SK-N-SH (cell line): ENCODE measurements at regions not wholly inside any gene's neighbourhood (a gene's known extent, or its start where the extent isn't known, plus 50 kb on each side); places are given as distances from the start of the nearest gene placed in this dataset.

Experiments
- CTCF ChIA-PET: fragments of 300-600, 350-600 bp; formaldehyde crosslinking; extraction: SDS; loops from one replicate; lab custom pipeline; 2021; lab: Yijun Ruan, JAX
- POLR2A ChIA-PET: fragments of 350-600 bp; sonication (Branson Sonifier 250); formaldehyde crosslinking; extraction: SDS; loops from one replicate; lab custom pipeline; 2020; ENCODE audit warnings: antibody characterized with exemption, inconsistent platforms; lab: Yijun Ruan, JAX
- DNase-seq: peaks from one replicate; pipeline ENCODE4 v3.0.0; 2012
- H2AFZ ChIP-seq: fragments of 200-600 bp; sonication (generic); 2 replicates; pipeline ENCODE4 v1.8.1; 2016; ENCODE audit warnings: antibody characterized with exemption, mild to moderate bottlenecking, low read depth
- H3F3A ChIP-seq: fragments of 200-600 bp; sonication (generic); replicated peaks from 2 replicates; pipeline ENCODE3; 2016; ENCODE audit warnings: antibody characterized with exemption, mild to moderate bottlenecking; ENCODE audit not compliant: insufficient read depth
- H3K27ac ChIP-seq, 2 experiments: fragments of 200-500 bp in 1 of 2; fragments of 200-600 bp in 1 of 2; sonication (Bioruptor generic) in 1 of 2; sonication (generic), shearing (Covaris generic) in 1 of 2; 2 replicates each; pipeline versions ENCODE4 v1.5.1 to v1.6.1; 2014 to 2016; ENCODE audit warnings: low read depth in 2 of 2, inconsistent platforms in 1 of 2, low read length in 1 of 2, mild to moderate bottlenecking in 1 of 2, mixed read lengths in 1 of 2
- H3K27me3 ChIP-seq: fragments of 200-600 bp; sonication (generic), shearing (Covaris generic); 2 replicates; pipeline ENCODE4 v1.6.1; 2016; ENCODE audit warnings: mixed run types; ENCODE audit not compliant: insufficient read depth
- H3K36me3 ChIP-seq, 2 experiments: fragments of 200-500 bp in 1 of 2; fragments of 200-600 bp in 1 of 2; sonication (Bioruptor generic) in 1 of 2; sonication (generic) in 1 of 2; replicated peaks in 1 of 2; 2 replicates each; pipeline versions ENCODE3 to v1.5.1; 2014 to 2016; ENCODE audit warnings: low read length in 1 of 2, mild to moderate bottlenecking in 1 of 2; ENCODE audit not compliant: insufficient read depth in 2 of 2, control insufficient read depth in 1 of 2
- H3K4me1 ChIP-seq, 2 experiments: fragments of 200-500 bp in 1 of 2; fragments of 200-600 bp in 1 of 2; sonication (Bioruptor generic) in 1 of 2; sonication (generic), shearing (Covaris generic) in 1 of 2; 2 replicates each; pipeline versions ENCODE4 v1.5.1 to v1.6.1; 2014 to 2016; ENCODE audit warnings: low read depth in 1 of 2, low read length in 1 of 2, mixed run types in 1 of 2; ENCODE audit not compliant: insufficient read depth in 2 of 2, control insufficient read depth in 1 of 2
- H3K4me2 ChIP-seq: fragments of 200-600 bp; sonication (generic), shearing (Covaris generic); 2 replicates; pipeline ENCODE4 v1.6.1; 2017; ENCODE audit warnings: mixed run types
- H3K4me3 ChIP-seq, 2 experiments: fragments of 200-500 bp in 1 of 2; fragments of 200-600 bp in 1 of 2; sonication (Bioruptor generic) in 1 of 2; sonication (generic), shearing (Covaris generic) in 1 of 2; 2 replicates each; pipeline versions ENCODE4 v1.5.1 to v1.8.1; 2014 to 2016; ENCODE audit warnings: low read depth in 2 of 2, inconsistent platforms in 1 of 2, low read length in 1 of 2, mild to moderate bottlenecking in 1 of 2, mixed read lengths in 1 of 2, moderate library complexity in 1 of 2
- H3K79me2 ChIP-seq: fragments of 200-600 bp; sonication (generic); 2 replicates; pipeline ENCODE4 v1.8.1; 2017; ENCODE audit warnings: mild to moderate bottlenecking; ENCODE audit not compliant: insufficient read depth
- H3K9ac ChIP-seq: fragments of 200-600 bp; sonication (generic); 2 replicates; pipeline ENCODE4 v1.6.1; 2017; ENCODE audit warnings: mixed run types
- H3K9me2 ChIP-seq: fragments of 200-600 bp; sonication (generic); 2 replicates; pipeline ENCODE4 v1.6.1; 2017; ENCODE audit warnings: mixed run types
- H3K9me3 ChIP-seq: fragments of 200-600 bp; sonication (generic); 2 replicates; pipeline ENCODE4 v1.6.1; 2017; ENCODE audit warnings: mixed run types, mild to moderate bottlenecking, moderate library complexity
- H4K20me1 ChIP-seq: fragments of 200-600 bp; sonication (generic); 2 replicates; pipeline ENCODE4 v1.6.1; 2017; ENCODE audit warnings: mild to moderate bottlenecking, mixed run types; ENCODE audit not compliant: insufficient read depth
- CHD2 ChIP-seq: fragments of 150-350 bp; IDR thresholded peaks from 2 replicates; pipeline ENCODE4 v1.6.1; 2018; ENCODE audit warnings: low read length; ENCODE audit not compliant: partially characterized antibody
- FOSL2 ChIP-seq: IDR thresholded peaks from 2 replicates; pipeline ENCODE4 v1.4.0; 2012; ENCODE audit warnings: low read depth, mild to moderate bottlenecking, moderate library complexity, borderline replicate concordance
- FOXJ3 ChIP-seq: sonication (generic); formaldehyde crosslinking; IDR thresholded peaks from 2 replicates; pipeline ENCODE4 v1.5.1; 2020; ENCODE audit warnings: mild to moderate bottlenecking, missing genetic modification reagents
- FOXM1 ChIP-seq: IDR thresholded peaks from 2 replicates; pipeline ENCODE4 v1.4.0; 2012; ENCODE audit warnings: low read depth, mild to moderate bottlenecking
- GATA2 ChIP-seq: sonication (generic); formaldehyde crosslinking; IDR thresholded peaks from 2 replicates; pipeline ENCODE4 v1.5.0; 2020; ENCODE audit warnings: mild to moderate bottlenecking, missing genetic modification reagents
- JUND ChIP-seq: IDR thresholded peaks from 2 replicates; pipeline ENCODE4 v1.4.0; 2012
- MAX ChIP-seq: IDR thresholded peaks from 2 replicates; pipeline ENCODE4 v1.4.0; 2012; ENCODE audit warnings: low read depth
- MEF2A ChIP-seq: IDR thresholded peaks from 2 replicates; pipeline ENCODE4 v1.4.0; 2012; ENCODE audit warnings: low read depth, borderline replicate concordance
- NFIC ChIP-seq: IDR thresholded peaks from 2 replicates; pipeline ENCODE4 v1.4.0; 2012; ENCODE audit warnings: borderline replicate concordance
- NRF1 ChIP-seq: IDR thresholded peaks from 2 replicates; pipeline ENCODE4 v1.6.1; 2012; ENCODE audit warnings: low read depth, mild to moderate bottlenecking, low read length
- RAD21 ChIP-seq: IDR thresholded peaks from 2 replicates; pipeline ENCODE4 v1.6.1; 2012; ENCODE audit warnings: mild to moderate bottlenecking, low read length
- RCOR1 ChIP-seq: fragments of 150-350 bp; IDR thresholded peaks from 2 replicates; pipeline ENCODE4 v1.6.1; 2017; ENCODE audit warnings: antibody characterized with exemption, low read length
- REST ChIP-seq: IDR thresholded peaks from 2 replicates; pipeline ENCODE4 v1.6.1; 2012; ENCODE audit warnings: mild to moderate bottlenecking, low read depth, low read length, moderate library complexity
- SIN3A ChIP-seq: IDR thresholded peaks from 2 replicates; pipeline ENCODE4 v1.6.1; 2012; ENCODE audit warnings: low read depth, mild to moderate bottlenecking, low read length, moderate library complexity, borderline replicate concordance
- SMC3 ChIP-seq: IDR thresholded peaks from 2 replicates; pipeline ENCODE4 v1.6.1; 2012; ENCODE audit warnings: low read depth, low read length, improper control_type of control experiment
- USF2 ChIP-seq: fragments of 150-350 bp; IDR thresholded peaks from 2 replicates; pipeline ENCODE4 v1.6.1; 2017; ENCODE audit warnings: antibody characterized with exemption, low read length, low read depth, borderline replicate concordance
- WGBS: methylation state at CpG from one replicate; pipeline ENCODE4 v1.1.6; 2017; ENCODE audit warnings: low lambda C conversion rate; 5-methylcytosine and 5-hydroxymethylcytosine counted together
- TF ChIP-seq, protein P1 (sequence below): fragments of 200-600 bp; sonication (generic); IDR thresholded peaks from 2 replicates; pipeline ENCODE4 v1.6.1; 2017; ENCODE audit warnings: antibody characterized with exemption, mild to moderate bottlenecking, moderate library complexity

GRCh38 chrX:125012585-125012984 lies 307.1 kb upstream of the TEX13C start:
- DNase-seq: no peak
- Histone ChIP-seq H3K9me2 (no peaks in the 10 kb centered on the region), H4K20me1 (no peaks in the 10 kb centered on the region), H3K9ac (no peak overlapping the region), H2AFZ (no peak overlapping the region)
- WGBS: 45% methylated on average over 3 of the region's 3 CpGs
- CTCF ChIA-PET: no interaction called here
- TF ChIP-seq JUND (no peak), MEF2A (no peak), NFIC (no peak), SMC3 (no peak), MAX (no peak), CHD2 (no peak), FOSL2 (no peak), RAD21 (no peak), GATA2 (CRISPR knock-in tag) (no peak), FOXJ3 (CRISPR knock-in tag) (no peak), FOXM1 (no peak), REST (no peak), NRF1 (no peak), USF2 (no peak), RCOR1 (no peak), SIN3A (no peak)
- TF ChIP-seq, protein P1, sequence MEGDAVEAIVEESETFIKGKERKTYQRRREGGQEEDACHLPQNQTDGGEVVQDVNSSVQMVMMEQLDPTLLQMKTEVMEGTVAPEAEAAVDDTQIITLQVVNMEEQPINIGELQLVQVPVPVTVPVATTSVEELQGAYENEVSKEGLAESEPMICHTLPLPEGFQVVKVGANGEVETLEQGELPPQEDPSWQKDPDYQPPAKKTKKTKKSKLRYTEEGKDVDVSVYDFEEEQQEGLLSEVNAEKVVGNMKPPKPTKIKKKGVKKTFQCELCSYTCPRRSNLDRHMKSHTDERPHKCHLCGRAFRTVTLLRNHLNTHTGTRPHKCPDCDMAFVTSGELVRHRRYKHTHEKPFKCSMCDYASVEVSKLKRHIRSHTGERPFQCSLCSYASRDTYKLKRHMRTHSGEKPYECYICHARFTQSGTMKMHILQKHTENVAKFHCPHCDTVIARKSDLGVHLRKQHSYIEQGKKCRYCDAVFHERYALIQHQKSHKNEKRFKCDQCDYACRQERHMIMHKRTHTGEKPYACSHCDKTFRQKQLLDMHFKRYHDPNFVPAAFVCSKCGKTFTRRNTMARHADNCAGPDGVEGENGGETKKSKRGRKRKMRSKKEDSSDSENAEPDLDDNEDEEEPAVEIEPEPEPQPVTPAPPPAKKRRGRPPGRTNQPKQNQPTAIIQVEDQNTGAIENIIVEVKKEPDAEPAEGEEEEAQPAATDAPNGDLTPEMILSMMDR: no peak
- TF ChIP-seq, all 33 proteins: peak for 0
- H3K27me3 ChIP-seq: no peaks in the 10 kb centered on the region
- H3K4me3 ChIP-seq: no peak overlapping the region
- no peaks in the 10 kb centered on the region for H3K9me3 ChIP-seq
- no peaks in the 10 kb centered on the region for H3K36me3 ChIP-seq
- POLR2A ChIA-PET: no interaction called here
- H3K4me2 ChIP-seq: no peak overlapping the region
- no peaks in the 10 kb centered on the region for H3F3A ChIP-seq
- H3K27ac ChIP-seq: no peak overlapping the region
- no peaks in the 10 kb centered on the region for H3K79me2 ChIP-seq
- no peaks in the 10 kb centered on the region for H3K4me1 ChIP-seq
